HG03457 (cell line): ENCODE measurements at regions not wholly inside any gene's neighbourhood (a gene's known extent, or its start where the extent isn't known, plus 50 kb on each side); places are given as distances from the start of the nearest gene placed in this dataset.
"Not testable (repeated sequence)": the region's sequence is repeated elsewhere in the genome, so short reads cannot be mapped to it uniquely, and the experiment has no call there.

ENCODE experiments used
- ATAC-seq: cut with Tn5 transposase; IDR thresholded peaks from one replicate; pipeline ENCODE4 v1.9.1; 2021; ENCODE audit warnings: moderate number of reproducible peaks; ENCODE audit not compliant: unreplicated experiment

DNA sequence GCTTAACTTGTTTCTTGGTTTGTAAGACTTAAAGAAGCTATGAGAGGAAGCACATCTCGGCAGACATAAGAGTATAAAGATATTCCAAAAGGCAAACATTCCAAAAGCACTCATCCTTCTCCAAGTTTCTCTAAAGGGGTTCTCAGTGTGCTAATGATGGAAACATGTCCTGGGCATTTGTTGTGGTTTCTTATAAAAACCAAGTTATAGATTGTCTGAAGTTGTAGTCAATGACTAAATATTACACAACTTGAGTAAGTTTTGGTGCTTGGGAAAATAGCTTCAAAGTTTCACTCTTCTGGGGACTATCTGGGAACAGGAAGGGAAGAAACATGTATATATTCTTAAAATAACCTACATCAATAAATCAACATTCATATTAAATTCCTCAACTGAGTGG is 128.3 kb upstream of the TBX18 start:
- no peak for ATAC-seq

DNA sequence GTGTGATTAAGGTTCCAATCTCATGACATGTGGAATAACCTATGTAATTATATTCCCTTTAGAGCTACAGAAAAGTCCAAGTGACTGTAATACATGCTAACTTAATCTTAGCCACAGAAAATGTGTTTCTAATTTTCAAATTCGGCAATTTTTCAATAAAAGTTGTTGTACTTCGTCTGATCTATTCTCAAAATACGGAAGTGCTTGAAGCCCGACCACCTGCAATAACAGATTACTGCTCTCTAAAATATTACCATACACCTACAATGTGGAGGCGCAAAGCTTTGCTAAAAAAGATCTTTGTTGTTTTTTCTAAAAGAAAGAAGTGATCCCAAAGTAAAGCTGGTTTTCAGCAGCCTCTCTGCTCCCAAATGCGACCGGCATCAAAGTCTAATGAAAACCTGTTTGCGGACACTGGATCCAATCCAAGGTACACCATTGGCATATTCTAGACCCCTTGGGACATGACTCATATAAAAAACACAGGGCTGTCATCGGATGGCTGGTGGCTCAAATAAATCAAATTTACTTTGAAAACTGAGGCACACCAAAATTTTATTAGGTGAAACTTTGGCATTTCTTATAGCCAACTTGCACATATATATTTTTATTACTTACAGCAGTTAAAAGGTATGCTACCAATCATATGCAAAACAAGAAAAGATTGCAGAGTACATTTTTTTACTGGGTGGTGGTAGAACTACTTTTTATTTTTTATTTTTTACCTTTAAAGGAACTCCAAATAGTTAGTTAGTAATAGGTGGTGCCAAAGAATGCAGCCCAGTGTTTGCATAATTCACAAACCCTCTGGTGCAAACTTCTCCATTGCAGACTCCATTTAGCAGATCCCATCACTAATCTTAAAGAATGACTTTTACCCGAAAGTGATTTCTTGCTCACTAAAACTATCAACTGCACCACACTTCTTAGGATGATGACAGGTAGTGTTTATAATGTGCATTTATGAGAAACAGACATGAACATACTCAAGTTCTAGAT is 118.7 kb upstream of the TBX18 start:
- ATAC-seq, result no peak

DNA sequence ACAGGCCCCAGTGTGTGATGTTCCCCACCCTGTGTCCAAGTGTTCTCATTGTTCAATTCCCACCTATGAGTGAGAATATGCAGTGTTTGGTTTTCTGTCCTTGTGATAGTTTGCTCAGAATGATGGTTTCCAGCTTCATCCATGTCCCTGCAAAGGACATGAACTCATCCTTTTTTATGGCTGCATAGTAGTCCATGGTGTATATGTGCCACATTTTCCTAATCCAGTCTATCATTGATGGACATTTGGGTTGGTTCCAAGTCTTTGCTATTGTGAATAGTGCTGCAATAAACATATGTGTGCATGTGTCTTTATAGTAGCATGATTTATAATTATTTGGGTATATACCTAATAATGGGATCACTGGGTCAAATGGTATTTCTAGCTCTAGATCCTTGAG is 115.0 kb upstream of the TBX18 start:
- not testable (repeated sequence) for ATAC-seq

DNA sequence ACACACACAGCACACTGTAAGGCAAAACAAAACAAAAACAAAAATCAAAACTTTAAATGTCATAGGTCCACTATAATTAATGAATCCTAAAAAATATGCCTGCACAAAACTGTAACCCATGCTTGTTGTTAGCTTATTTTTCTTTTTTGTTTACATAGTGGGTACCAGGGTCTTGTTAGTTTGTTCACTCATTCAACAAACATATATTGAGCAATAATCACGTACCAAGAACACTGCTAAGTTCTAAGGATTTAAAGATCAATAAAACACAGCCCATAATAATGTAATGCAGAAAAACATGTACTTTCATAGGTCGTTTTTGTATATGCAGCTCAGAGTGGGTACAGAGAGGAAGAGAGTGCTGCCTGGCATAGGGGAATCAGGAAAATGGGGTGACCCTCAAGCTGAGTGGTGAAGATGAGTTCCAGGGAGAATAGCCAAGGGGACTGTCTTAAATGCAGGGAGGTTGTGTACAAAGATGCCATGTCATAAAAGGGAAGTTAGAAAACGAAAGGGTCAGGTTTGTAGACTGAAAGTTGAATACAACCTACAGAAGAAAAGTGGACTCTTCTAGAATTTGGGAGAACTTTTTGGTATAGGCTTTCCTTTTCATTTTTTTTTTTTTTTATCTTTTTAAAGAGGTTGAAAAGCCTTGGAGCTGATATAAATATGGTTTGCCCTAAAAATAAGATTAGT is 113.3 kb upstream of the TBX18 start:
- no peak for ATAC-seq

DNA sequence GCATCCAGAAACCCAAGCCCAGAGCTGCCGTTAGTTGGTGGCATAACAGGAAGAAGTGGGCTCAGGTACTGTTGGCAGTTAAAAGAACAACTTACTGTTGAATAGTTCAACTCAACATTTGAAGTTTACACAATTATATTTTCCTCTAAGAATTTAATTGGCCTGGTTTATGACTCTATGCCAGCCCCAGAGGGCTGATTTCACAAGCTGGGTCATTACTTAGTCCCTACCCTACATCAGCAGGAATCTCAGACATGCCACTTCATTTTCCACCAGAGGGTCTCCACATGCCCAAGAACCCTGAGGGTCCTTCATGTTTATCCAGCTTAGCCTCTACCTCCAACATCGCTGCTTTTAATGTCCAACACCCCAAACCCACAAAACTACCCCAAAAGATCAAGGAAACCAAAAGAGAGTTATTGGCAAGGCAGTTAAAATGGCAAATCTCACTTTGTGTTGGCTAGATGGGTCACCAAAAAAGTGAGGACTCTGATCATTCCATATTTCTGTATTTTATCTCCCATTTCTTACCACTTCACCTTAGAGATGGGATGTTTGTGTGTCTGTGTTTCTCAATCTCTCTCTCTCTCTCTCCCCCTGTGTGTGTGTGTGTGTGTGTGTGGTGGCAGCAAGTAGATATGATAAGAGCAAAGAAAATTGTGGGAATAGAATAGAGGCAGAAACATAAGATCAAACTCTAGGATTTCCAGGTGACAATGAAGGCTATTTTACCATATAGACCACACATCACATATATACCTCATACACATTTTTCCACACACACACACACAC is 112.5 kb upstream of the TBX18 start:
- ATAC-seq, result no peak

DNA sequence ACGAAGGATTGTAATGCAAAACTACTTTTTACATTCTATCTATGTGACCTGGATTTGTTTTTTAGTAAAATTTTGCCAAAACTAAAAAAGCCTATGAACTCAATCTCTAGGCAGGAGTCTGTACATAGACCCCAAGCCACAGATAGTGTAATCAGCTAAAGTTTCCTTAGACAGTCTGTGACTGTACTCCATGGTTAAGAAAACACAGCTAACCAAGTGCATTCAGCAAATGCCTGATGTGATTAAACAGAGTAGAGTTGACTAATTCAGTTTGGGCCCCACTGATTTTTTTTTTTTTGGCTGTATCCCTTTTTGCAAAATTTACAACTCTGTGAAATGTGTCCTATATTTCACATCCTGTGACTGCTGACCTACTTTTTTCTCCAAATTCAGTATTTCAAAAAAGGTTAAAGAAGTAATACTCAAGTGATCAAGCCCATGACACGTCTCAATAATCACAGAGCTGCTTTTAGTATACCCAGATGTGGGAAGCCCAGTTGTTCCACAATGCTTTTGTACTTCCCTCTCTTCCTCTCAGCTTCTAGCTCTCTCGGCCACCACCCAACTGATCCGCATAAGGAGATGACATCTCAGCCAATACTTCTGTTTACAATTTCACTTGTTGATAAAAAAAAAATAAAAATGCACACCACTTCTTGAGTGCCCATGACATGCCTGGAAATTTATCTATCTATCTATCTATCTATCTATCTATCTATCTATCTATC is 108.8 kb upstream of the TBX18 start:
- ATAC-seq, result no peak

DNA sequence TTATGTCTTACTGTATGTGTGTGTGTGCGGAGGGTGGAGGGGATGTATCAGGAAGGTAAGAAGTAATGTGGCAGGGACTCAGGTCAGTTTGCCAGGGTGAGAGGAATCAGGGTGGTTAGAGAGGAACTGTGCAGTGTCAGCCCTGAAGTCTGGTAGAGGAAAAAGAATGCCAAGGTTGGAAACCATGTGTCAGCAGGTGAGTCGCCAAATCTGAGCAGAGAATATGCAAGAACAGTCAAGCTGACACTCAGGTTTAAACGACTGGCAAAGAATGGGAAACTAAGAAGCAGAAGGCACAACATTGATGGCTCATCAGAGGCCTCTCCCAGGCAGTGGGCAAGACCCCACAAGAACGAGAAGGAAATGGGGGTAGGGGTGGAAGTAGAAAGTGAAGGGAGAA is 107.5 kb upstream of the TBX18 start:
- ATAC-seq, result no peak

DNA sequence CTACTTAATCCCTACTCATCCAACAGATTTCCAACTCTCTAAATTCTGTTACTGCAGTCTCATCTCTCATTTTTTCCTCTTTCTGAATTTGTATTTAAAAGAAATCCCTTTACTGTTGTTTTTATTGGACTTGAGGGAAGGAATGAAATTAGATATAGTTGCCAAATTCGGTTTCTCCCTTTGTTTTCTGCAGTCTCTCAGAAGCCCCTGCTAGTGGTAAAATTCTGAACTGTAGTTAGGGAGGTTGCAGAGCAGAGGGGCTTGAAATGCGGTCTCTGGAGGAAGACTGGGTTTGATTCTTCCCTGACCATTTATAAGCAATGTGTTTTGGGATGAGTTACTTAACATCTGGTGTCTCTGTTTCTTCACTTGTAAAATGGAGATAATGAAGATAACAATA is 106.3 kb upstream of the TBX18 start:
- no peak for ATAC-seq

DNA sequence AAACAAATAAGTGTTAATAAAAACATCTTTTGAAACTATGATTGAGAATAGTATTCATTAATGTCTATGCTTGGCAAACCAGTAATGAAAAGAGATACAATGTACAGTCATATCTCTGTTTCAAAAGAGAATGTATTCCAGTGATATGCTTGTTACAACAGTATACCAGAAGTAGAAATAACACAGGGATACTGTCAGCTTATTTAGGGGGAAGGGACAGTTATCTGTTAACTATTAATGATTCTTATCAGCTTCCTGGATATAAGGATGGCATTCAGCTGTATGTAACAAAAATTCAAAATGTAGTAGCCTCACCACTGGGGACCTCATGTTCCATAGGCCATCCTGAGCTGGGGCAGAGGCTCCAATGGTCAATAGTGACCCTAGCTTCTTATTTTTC is 103.8 kb upstream of the TBX18 start:
- ATAC-seq, result no peak

DNA sequence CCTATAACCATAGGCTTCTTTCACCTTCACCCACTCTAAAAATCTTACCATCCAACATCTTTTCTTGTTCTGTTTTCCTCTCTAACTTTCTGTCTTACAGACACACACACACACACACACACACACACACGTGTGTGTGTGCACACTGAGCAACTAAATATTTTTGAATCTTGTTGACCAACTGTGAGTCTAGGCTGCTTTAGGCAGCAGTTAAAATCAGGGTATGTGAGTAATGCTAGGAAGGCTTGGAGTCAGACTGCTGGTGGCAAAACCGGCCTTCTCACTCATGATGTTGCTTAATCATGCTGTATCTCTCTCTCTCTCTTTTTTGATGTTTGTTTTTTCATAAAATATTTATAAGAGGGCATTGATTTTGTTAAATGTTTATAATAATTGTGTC is 103.1 kb upstream of the TBX18 start:
- ATAC-seq, result no peak

DNA sequence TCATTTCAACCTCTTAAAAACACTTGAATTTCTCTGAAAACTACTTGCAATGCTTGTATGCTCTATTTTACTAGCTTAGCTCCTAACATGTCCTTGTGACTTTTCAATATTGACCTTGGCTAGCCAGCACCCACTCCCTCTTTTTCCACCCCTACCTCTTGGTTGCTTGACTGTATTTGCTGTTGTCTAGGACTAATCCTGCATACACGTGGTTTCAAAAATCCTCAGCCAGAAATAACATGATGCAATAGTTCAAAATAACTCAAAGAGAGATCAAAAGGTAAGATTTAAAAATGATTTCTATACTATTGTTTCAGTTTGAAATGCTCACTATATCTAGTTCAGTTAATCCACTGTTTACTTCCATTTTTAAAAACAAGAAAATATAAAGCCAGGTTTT is 102.3 kb upstream of the TBX18 start:
- ATAC-seq, result no peak

DNA sequence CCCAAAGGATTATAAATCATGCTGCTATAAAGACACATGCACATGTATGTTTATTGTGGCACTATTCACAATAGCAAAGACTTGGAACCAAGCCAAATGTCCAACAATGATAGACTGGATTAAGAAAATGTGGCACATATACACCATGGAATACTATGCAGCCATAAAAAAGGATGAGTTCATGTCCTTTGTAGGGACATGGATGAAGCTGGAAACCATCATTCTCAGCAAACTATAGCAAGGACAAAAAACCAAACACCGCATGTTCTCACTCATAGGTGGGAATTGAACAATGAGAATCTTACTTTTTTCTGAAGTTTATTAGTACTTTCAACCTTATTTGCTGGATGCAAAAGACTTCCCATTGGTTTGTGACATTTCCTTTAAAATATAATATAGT is 101.0 kb upstream of the TBX18 start:
- ATAC-seq, result not testable (repeated sequence)

DNA sequence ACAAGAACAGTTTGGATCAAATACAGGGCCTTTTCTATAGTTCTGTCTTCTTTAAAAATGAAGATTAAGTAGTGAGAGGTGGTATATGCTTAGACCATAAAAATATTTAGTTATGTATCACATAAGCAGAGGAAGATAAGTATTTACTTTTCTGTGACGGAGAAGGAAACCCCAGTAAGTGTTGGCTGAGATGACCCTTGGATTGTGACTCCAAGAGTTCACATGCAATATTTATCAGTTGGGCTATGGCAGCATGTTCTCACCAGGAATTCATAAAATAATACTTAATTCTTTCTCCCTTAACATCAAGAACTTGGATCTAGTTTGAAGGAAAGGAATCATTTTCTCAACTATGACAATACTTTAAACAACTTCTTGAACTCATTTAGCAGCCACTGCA is 98.4 kb upstream of the TBX18 start:
- ATAC-seq, result no peak

DNA sequence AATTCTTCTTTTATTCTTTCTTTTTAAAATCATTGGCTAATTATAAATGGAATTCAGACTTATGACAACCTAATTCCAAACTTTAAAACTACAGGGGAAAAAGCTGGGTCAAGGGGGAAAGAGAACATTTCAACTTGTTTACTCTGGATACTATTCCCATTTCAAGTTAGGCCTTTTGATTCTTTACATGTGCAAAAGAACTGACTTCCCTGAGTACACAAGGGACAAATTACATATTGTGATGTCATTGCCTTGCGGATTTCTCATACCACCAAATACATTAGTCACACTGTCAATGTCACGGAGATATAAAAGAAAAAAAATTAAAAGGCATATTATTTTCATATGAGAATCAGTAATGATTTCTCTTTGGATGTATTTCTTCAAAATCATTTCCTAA is 96.5 kb upstream of the TBX18 start:
- no peak for ATAC-seq

DNA sequence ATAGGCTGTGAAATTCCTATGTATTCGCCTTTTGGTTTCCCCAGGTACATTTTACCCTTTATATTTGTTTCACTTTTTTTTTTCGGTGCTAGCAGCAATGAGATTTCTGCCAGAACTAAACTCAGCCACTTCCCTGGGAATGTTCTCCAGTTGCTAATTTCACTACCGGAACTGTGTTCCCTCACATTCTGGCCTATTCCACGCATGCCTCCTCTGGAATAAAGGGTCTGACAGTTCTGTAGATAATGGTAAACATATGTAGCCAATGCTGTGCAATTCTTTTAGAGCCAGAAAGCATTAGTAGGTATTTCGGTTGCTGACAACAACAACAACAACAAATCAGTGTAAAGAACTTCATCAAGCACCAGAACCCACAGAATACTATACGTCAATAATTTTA is 96.1 kb upstream of the TBX18 start:
- ATAC-seq, result no peak

DNA sequence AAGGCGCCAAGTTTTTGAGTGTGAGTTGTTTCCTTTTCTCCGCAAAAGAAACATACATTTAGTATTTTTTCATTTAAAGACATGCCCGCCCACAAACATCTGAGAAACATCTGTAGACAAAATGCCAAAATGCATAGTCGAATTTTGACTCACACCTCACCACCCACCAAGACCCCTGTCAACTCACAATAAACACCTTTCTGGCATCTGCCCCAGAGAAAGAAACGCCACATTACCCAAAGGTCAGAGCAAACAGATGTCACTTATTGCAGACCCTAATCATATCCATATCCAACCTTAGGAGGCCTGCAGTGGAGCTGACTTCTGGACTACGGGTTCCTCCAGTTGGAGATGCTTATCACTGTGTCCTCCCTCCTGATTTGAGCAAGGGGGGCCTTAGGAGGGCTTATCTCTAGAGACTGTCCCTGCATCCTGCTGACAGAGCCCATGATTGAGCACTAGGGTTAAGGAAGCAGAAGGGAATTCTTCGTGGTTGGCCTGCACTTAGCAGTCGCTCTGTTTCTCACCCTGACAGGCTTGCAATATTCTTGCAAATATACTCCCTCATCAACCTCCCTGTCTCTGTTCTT is 90.5 kb upstream of the TBX18 start:
- no peak for ATAC-seq

DNA sequence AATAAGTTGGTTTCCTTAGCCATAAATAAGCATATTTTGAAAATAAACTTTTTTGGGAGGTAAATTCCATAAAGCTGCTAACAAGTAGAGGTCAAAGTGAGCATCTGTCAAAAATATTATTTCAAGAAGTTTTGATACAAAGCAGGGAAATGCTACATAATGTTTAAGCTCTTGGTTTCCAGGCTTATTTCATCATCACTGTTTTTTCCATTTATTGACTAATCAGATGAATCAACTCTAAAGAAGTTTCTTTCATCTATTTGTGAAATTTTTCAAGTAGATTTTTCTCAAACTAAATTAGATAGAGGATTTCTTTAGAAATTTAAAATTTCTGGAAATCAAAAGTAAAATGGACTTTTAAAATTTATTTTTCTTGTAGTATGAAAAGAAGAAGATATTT is 89.5 kb upstream of the TBX18 start:
- no peak for ATAC-seq

DNA sequence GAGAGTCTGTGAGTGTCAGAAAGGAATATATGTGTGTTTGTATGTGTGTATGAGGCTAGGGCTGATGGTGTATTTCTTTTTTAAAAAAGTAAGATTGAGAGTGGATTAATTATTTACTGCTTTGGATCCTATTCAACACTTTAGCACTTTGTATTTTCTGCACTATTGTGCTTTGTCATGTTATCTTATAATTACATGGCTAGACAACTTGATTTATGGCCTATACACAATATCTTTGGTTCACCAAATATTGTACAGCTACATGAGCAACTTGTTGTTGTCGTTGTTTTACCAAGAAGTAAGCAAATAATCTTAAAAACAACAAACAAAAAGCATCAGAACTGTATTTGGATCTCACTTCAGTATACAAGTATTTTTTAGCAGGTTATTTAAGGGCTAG is 84.6 kb upstream of the TBX18 start:
- no peak for ATAC-seq

DNA sequence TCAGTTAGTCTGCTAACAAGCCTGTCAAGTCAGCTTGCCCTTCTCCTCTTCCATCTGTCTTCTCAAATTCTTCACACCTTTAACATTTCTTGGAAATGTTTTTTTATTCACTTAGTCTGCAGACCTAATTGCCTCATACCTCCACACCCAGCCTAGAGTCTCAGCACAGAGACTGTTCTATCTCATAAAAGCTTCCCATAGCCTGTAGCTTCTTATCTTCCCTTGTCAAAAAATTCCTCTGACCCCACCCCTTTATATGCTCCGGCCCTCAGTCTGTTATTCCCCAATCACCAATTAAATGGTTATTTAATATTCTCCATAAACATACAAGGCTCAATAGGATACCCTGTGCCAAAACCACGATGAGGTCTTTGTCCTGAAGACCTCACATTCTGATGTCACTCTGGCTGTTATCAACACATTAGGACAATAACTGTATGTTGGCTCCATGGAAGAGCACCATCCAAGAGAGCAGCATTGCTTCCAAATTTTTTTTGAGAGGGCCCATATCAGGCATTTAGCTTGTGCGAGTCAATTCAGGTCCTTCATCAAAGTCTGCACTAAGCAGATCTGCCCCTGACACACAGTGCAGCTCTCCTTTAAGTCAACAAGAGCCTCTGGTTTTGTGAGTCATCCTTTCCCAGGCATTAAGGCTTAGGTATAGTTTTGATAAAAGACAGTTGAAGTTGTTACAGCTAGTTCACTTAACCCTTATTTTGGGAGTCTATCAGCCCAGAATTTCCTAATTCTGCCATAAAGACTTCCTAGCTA is 83.2 kb upstream of the TBX18 start:
- no peak for ATAC-seq
